IMR-90 (cell line): ENCODE measurements at regions not wholly inside any gene's neighbourhood (a gene's known extent, or its start where the extent isn't known, plus 50 kb on each side); places are given as distances from the start of the nearest gene placed in this dataset.

Source experiments
- ATAC-seq: fragments of 200-7000 bp; cut with Tn5 transposase; 2 replicates; pipeline ENCODE4 v1.9.1; 2020; ENCODE audit warnings: low read depth, mild to moderate bottlenecking, moderate library complexity
- BruUV-seq: library from RNA; stranded (reverse); fragments of 400-500 nt; replicated peaks from 2 replicates; lab custom pipeline; 2021; lab: Mats Ljungman, UMichigan
- CTCF ChIA-PET: fragments of 300-600 bp; formaldehyde crosslinking; extraction: SDS; loops from one replicate; lab custom pipeline; 2021; ENCODE audit warnings: antibody characterized with exemption; lab: Yijun Ruan, JAX
- POLR2A ChIA-PET: fragments of 300-600 bp; sonication (Branson Sonifier 250); formaldehyde crosslinking; loops from one replicate; lab custom pipeline; 2022; ENCODE audit warnings: antibody characterized with exemption; ENCODE audit not compliant: unreplicated experiment; lab: Charles Lee
- DNase-seq: peaks from one replicate; pipeline ENCODE4 v3.0.0; 2013
- H2AFZ ChIP-seq: replicated peaks from 2 replicates; pipeline ENCODE3; 2013; ENCODE audit warnings: low read length, mild to moderate bottlenecking; ENCODE audit not compliant: poor library complexity
- H2AK5ac ChIP-seq: 2 replicates; pipeline ENCODE4 v1.6.1; 2013; ENCODE audit warnings: low read depth, low read length, inconsistent platforms
- H2AK9ac ChIP-seq: replicated peaks from 2 replicates; pipeline ENCODE3; 2013; ENCODE audit warnings: mild to moderate bottlenecking, low read depth, low read length, moderate library complexity; ENCODE audit not compliant: poor library complexity
- H2BK120ac ChIP-seq: 2 replicates; pipeline ENCODE4 v1.6.1; 2013; ENCODE audit warnings: low read depth, low read length, inconsistent platforms
- H2BK15ac ChIP-seq: 3 replicates; pipeline ENCODE4 v1.6.1; 2013; ENCODE audit warnings: low read depth, low read length, inconsistent platforms
- H2BK20ac ChIP-seq: 2 replicates; pipeline ENCODE4 v1.6.1; 2013; ENCODE audit warnings: low read depth, mild to moderate bottlenecking, inconsistent platforms, low read length, moderate library complexity
- H2BK5ac ChIP-seq: 2 replicates; pipeline ENCODE4 v1.6.1; 2013; ENCODE audit warnings: mild to moderate bottlenecking, low read depth, low read length, inconsistent platforms; ENCODE audit not compliant: poor library complexity, severe bottlenecking
- H3K14ac ChIP-seq: replicated peaks from 2 replicates; pipeline ENCODE4 v1.6.1; 2013; ENCODE audit warnings: low read depth, low read length, inconsistent platforms
- H3K18ac ChIP-seq: 2 replicates; pipeline ENCODE4 v1.6.1; 2013; ENCODE audit warnings: low read depth, low read length, control low read depth
- H3K23ac ChIP-seq: 2 replicates; pipeline ENCODE4 v1.6.1; 2013; ENCODE audit warnings: low read depth, low read length, inconsistent platforms
- H3K27ac ChIP-seq: 2 replicates; pipeline ENCODE4 v1.5.1; 2013; ENCODE audit warnings: mild to moderate bottlenecking, control low read depth, low read length; ENCODE audit not compliant: insufficient read depth
- H3K27me3 ChIP-seq: 2 replicates; pipeline ENCODE4 v1.6.1; 2013; ENCODE audit warnings: low read length; ENCODE audit not compliant: control insufficient read depth, insufficient read depth
- H3K36me3 ChIP-seq: 2 replicates; pipeline ENCODE4 v1.6.1; 2013; ENCODE audit warnings: low read length, mixed read lengths; ENCODE audit not compliant: control insufficient read depth, insufficient read depth
- H3K4ac ChIP-seq: 2 replicates; pipeline ENCODE4 v1.6.1; 2013; ENCODE audit warnings: low read depth, low read length, inconsistent platforms
- H3K4me1 ChIP-seq: 2 replicates; pipeline ENCODE4 v1.6.1; 2013; ENCODE audit warnings: low read length, mixed read lengths; ENCODE audit not compliant: control insufficient read depth, insufficient read depth
- H3K4me2 ChIP-seq: 2 replicates; pipeline ENCODE4 v1.6.1; 2013; ENCODE audit warnings: low read depth, mild to moderate bottlenecking, control low read depth, low read length, moderate library complexity
- H3K4me3 ChIP-seq: 2 replicates; pipeline ENCODE4 v1.5.1; 2013; ENCODE audit warnings: low read depth, mild to moderate bottlenecking, control low read depth, low read length, moderate library complexity; ENCODE audit not compliant: insufficient read depth
- H3K56ac ChIP-seq: 2 replicates; pipeline ENCODE4 v1.6.1; 2013; ENCODE audit warnings: low read length, inconsistent platforms; ENCODE audit not compliant: insufficient read depth; ENCODE audit errors: extremely low read depth
- H3K79me1 ChIP-seq, 2 experiments: 2 replicates each; pipeline ENCODE4 v1.6.1; 2013; ENCODE audit warnings: low read length in 2 of 2, inconsistent platforms in 1 of 2, low read depth in 1 of 2
- H3K9ac ChIP-seq: 2 replicates; pipeline ENCODE4 v1.6.1; 2013; ENCODE audit warnings: low read depth, low read length, control low read depth
- H3K9me1 ChIP-seq: 2 replicates; pipeline ENCODE4 v1.6.1; 2013; ENCODE audit warnings: low read length, inconsistent platforms; ENCODE audit not compliant: insufficient read depth
- H3K9me3 ChIP-seq: 2 replicates; pipeline ENCODE4 v1.6.1; 2013; ENCODE audit warnings: low read length; ENCODE audit not compliant: control insufficient read depth, insufficient read depth
- H4K20me1 ChIP-seq: 2 replicates; pipeline ENCODE4 v1.6.1; 2013; ENCODE audit warnings: low read length, inconsistent platforms; ENCODE audit not compliant: insufficient read depth
- H4K5ac ChIP-seq: 2 replicates; pipeline ENCODE4 v1.6.1; 2013; ENCODE audit warnings: mild to moderate bottlenecking, low read depth, low read length, control low read depth
- H4K8ac ChIP-seq, 2 experiments: 2 replicates each; pipeline ENCODE4 v1.6.1; 2013; ENCODE audit warnings: low read depth in 2 of 2, low read length in 2 of 2, control low read depth in 1 of 2, inconsistent platforms in 1 of 2
- H4K91ac ChIP-seq: 2 replicates; pipeline ENCODE4 v1.6.1; 2013; ENCODE audit warnings: low read depth, low read length, inconsistent platforms; ENCODE audit not compliant: insufficient read depth
- BHLHE40 ChIP-seq: fragments of 150-350 bp; IDR thresholded peaks from 2 replicates; pipeline ENCODE4 v1.6.1; 2016; ENCODE audit warnings: mild to moderate bottlenecking, low read depth, low read length
- CEBPB ChIP-seq: IDR thresholded peaks from 2 replicates; pipeline ENCODE4 v1.6.1; 2012; ENCODE audit warnings: low read depth, low read length, improper control_type of control experiment
- CHD1 ChIP-seq: IDR thresholded peaks from 2 replicates; pipeline ENCODE4 v1.6.1; 2012; ENCODE audit warnings: low read depth, low read length, improper control_type of control experiment
- FOS ChIP-seq: fragments of 150-350 bp; IDR thresholded peaks from 2 replicates; pipeline ENCODE4 v1.6.1; 2016; ENCODE audit warnings: low read depth, low read length
- MAFK ChIP-seq: IDR thresholded peaks from 2 replicates; pipeline ENCODE4 v1.6.1; 2012; ENCODE audit warnings: low read depth, low read length, improper control_type of control experiment
- MAZ ChIP-seq: IDR thresholded peaks from 2 replicates; pipeline ENCODE4 v1.6.1; 2012; ENCODE audit warnings: low read depth, mild to moderate bottlenecking, low read length, improper control_type of control experiment, moderate library complexity, borderline replicate concordance
- MXI1 ChIP-seq: IDR thresholded peaks from 2 replicates; pipeline ENCODE4 v1.6.1; 2012; ENCODE audit warnings: low read depth, mild to moderate bottlenecking, low read length, moderate library complexity, borderline replicate concordance
- NFE2L2 ChIP-seq: fragments of 150-350 bp; IDR thresholded peaks from 2 replicates; pipeline ENCODE4 v1.6.1; 2016; ENCODE audit warnings: low read depth, mild to moderate bottlenecking, low read length
- POLR2A ChIP-seq: IDR thresholded peaks from 2 replicates; pipeline ENCODE4 v1.6.1; 2012; ENCODE audit warnings: mild to moderate bottlenecking, low read depth, low read length
- RAD21 ChIP-seq: IDR thresholded peaks from 2 replicates; pipeline ENCODE4 v1.6.1; 2012; ENCODE audit warnings: low read length, improper control_type of control experiment
- RCOR1 ChIP-seq: IDR thresholded peaks from 2 replicates; pipeline ENCODE4 v1.6.1; 2012; ENCODE audit warnings: mild to moderate bottlenecking, low read length, improper control_type of control experiment; ENCODE audit not compliant: insufficient replicate concordance
- RFX5 ChIP-seq: IDR thresholded peaks from 2 replicates; pipeline ENCODE4 v1.8.0; 2012; ENCODE audit warnings: low read depth, mild to moderate bottlenecking, low read length, moderate library complexity
- SMC3 ChIP-seq: fragments of 150-350 bp; IDR thresholded peaks from 2 replicates; pipeline ENCODE4 v1.6.1; 2016; ENCODE audit warnings: low read depth, mild to moderate bottlenecking, antibody characterized with exemption, low read length, moderate library complexity
- WGBS, 2 experiments: methylation state at CpG; one replicate each; pipeline versions ENCODE4 v1.1.5 to v1.1.7; 2013; ENCODE audit warnings: missing lambda C conversion rate in 2 of 2; ENCODE audit not compliant: insufficient read length in 1 of 2; ENCODE audit errors: extremely low coverage in 2 of 2; 5-methylcytosine and 5-hydroxymethylcytosine counted together
- dilution Hi-C: fragments of 300-500 bp; cut with HindIII; formaldehyde crosslinking; loops from one replicate; pipeline ENCODE4 v1.14.3; 2018; ENCODE audit warnings: low sequenced_read_pairs; ENCODE audit not compliant: unreplicated experiment
- in situ Hi-C: fragments of 300-500 bp; cut with MboI; formaldehyde crosslinking; loops from 3 replicates; pipeline ENCODE4 v1.14.3; 2019; ENCODE audit warnings: low sequenced_read_pairs, inconsistent platforms, mixed read lengths
- intact Hi-C: fragments of 100-400 bp; cut with micrococcal nuclease; formaldehyde crosslinking; loops from 2 replicates; pipeline ENCODE4 v1.10.0; 2022
- TF ChIP-seq, protein P1 (sequence below): fragments of 150-350 bp; IDR thresholded peaks from 2 replicates; pipeline ENCODE4 v1.6.1; 2016; ENCODE audit warnings: low read depth, mild to moderate bottlenecking, low read length, moderate library complexity, borderline replicate concordance
- TF ChIP-seq, protein P2 (sequence below): conservative IDR thresholded peaks from 2 replicates; pipeline ENCODE4 v1.5.1; 2012; ENCODE audit warnings: mild to moderate bottlenecking, low read depth, low read length, improper control_type of control experiment
- TF ChIP-seq, protein P3 (sequence below): fragments of 150-350 bp; IDR thresholded peaks from 2 replicates; pipeline ENCODE4 v1.6.1; 2017; ENCODE audit warnings: mild to moderate bottlenecking, antibody characterized with exemption, low read length, low read depth

DNA sequence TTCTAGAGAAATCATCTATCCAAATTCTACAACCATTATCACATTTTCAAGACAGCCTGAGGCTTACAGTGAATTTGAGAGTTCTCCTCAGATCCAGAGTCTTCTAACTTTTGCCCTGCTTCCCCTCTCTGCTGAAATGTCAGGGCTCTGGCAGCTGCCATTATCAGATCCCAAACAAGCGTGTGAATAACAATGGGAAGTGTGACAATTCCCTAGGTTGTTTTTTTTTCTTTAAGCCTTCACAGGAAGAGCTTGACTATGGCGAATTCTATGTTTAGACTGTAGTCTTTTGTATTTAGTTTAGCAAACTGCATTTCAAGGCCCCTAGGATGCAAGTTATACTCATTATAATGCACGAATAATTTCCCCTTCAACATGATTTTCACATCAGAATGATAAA, 61.3 kb upstream of the KDR start:
- Histone ChIP-seq H3K4ac (no peak overlapping the region), H3K18ac (no peak overlapping the region), H3K36me3 (no peaks in the 10 kb centered on the region), H2BK5ac (no peak overlapping the region), H4K20me1 (peaks cover 3% of the 10 kb centered on the region; the same call in 1 of the 2 replicates), H3K14ac (no peak overlapping the region), H3K9me3 (no peaks in the 10 kb centered on the region), H2AFZ (no peak overlapping the region), H3K23ac (no peak overlapping the region), H2BK20ac (no peak overlapping the region), H2BK120ac (no peak overlapping the region), H4K91ac (no peak overlapping the region), H3K9me1 (peaks cover 3% of the 10 kb centered on the region; the same call in 1 of the 2 replicates), H3K4me3 (no peak overlapping the region), H2AK9ac (no peak overlapping the region), H3K9ac (no peak overlapping the region), H3K79me1 (no peaks in the 10 kb centered on the region), H3K27me3 (no peaks in the 10 kb centered on the region), H4K8ac (no peak overlapping the region), H2AK5ac (no peak overlapping the region), H3K27ac (no peak overlapping the region), H4K5ac (no peak overlapping the region), H3K4me2 (no peak overlapping the region), H3K4me1 (peaks cover 4% of the 10 kb centered on the region), H2BK15ac (no peak overlapping the region), H3K56ac (no peak overlapping the region)
- no CpG with 5 or more reads among the region's 3 CpGs for WGBS, 2 experiments
- no TSS peak for BruUV-seq
- POLR2A ChIA-PET: no interaction called here
- intact Hi-C loops (no loop called here), in situ Hi-C loops (no loop called here), dilution Hi-C loops (no loop called here)
- CTCF ChIA-PET: no interaction called here
- no peak for DNase-seq
- TF ChIP-seq POLR2A (no peak), CEBPB (no peak), MAFK (no peak), MAZ (no peak), NFE2L2 (no peak), RAD21 (no peak), BHLHE40 (no peak), RFX5 (no peak), MXI1 (no peak), SMC3 (no peak), FOS (no peak), CHD1 (no peak), RCOR1 (no peak)
- TF ChIP-seq, protein P1, sequence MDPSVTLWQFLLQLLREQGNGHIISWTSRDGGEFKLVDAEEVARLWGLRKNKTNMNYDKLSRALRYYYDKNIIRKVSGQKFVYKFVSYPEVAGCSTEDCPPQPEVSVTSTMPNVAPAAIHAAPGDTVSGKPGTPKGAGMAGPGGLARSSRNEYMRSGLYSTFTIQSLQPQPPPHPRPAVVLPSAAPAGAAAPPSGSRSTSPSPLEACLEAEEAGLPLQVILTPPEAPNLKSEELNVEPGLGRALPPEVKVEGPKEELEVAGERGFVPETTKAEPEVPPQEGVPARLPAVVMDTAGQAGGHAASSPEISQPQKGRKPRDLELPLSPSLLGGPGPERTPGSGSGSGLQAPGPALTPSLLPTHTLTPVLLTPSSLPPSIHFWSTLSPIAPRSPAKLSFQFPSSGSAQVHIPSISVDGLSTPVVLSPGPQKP: no peak
- TF ChIP-seq, protein P2, sequence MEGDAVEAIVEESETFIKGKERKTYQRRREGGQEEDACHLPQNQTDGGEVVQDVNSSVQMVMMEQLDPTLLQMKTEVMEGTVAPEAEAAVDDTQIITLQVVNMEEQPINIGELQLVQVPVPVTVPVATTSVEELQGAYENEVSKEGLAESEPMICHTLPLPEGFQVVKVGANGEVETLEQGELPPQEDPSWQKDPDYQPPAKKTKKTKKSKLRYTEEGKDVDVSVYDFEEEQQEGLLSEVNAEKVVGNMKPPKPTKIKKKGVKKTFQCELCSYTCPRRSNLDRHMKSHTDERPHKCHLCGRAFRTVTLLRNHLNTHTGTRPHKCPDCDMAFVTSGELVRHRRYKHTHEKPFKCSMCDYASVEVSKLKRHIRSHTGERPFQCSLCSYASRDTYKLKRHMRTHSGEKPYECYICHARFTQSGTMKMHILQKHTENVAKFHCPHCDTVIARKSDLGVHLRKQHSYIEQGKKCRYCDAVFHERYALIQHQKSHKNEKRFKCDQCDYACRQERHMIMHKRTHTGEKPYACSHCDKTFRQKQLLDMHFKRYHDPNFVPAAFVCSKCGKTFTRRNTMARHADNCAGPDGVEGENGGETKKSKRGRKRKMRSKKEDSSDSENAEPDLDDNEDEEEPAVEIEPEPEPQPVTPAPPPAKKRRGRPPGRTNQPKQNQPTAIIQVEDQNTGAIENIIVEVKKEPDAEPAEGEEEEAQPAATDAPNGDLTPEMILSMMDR: no peak
- TF ChIP-seq, protein P3, sequence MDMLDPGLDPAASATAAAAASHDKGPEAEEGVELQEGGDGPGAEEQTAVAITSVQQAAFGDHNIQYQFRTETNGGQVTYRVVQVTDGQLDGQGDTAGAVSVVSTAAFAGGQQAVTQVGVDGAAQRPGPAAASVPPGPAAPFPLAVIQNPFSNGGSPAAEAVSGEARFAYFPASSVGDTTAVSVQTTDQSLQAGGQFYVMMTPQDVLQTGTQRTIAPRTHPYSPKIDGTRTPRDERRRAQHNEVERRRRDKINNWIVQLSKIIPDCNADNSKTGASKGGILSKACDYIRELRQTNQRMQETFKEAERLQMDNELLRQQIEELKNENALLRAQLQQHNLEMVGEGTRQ: no peak
- no peak for ATAC-seq
